ENCODE measurements at regions not wholly inside any gene's neighbourhood (a gene's known extent, or its start where the extent isn't known, plus 50 kb on each side); places are given as distances from the start of the nearest gene placed in this dataset.
A peak's percentile ranks its signal among the peaks of the same experiment; 100 is the strongest.

- DNase-seq (ENCODE audit: low spot score), result no peak
Observed at GRCh38 chr16:49078104-49078503, 203.5 kb downstream of the CBLN1 start.

- no peak for DNase-seq (ENCODE audit: low spot score)
Observed at GRCh38 chr16:49075709-49076108, 205.9 kb downstream of the CBLN1 start.

- no peak for DNase-seq (ENCODE audit: low spot score)
Observed at GRCh38 chr16:49068224-49068623, 213.4 kb downstream of the CBLN1 start.

GRCh38 chr16:49067776-49068175 is 213.9 kb downstream of the CBLN1 start:
- no peak for DNase-seq (ENCODE audit: low spot score)

DNA sequence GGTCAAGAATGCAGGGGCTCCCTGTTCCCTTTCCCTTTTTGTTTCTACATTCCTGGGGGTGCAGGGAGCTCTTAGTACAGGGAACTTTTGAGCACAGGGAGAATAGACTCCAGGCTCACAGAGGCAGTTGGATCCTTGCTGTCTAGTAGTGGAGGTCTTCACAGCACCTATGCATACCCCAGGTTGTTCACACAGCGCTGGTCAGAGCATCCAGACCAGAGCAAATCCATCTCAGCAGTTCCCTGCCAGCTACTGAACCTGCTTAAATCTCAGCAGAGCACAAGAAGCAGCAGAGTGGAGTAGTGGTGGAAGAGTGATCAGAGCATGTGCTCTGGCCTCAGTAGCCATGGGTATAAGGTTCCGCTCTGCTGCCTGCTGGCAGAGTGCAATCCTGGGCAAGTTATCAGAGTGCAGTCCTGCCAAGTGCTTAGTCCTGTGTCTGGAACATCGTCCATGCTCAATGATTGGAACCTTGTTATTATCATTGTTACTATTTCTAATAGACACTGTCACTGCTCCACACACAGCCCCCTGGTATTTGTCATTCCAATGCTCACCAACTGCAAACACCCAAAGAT is 220.4 kb downstream of the CBLN1 start:
- DNase-seq (ENCODE audit: low spot score), result no peak

GRCh38 chr16:49060728-49061127 is 220.9 kb downstream of the CBLN1 start:
- DNase-seq (ENCODE audit: low spot score), result no peak

DNA sequence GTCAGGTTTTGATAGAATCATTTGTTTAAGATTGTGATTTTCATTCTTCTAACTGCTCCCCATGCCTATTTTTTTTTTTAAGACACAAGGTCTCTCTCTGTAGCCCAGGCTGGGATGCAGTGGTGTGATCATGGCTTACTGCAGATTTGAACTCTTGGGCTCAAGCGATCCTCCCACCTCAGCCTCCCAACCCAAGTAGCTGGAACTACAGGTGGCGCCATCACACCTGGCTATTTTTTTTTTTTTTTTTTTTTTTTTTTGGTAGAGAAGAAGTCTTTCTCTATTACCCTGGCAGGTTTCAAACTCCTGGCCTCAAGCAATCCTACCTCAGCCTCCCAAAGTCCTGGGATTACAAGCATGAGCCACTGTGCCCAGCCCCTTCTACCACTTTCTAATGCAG is 223.3 kb downstream of the CBLN1 start:
- DNase-seq (ENCODE audit: low spot score), result no peak

GRCh38 chr16:49057936-49058335 is 223.7 kb downstream of the CBLN1 start:
- DNase-seq (ENCODE audit: low spot score), result no peak

- DNase-seq (ENCODE audit: low spot score), result no peak
Observed at GRCh38 chr16:49057391-49057790, 224.2 kb downstream of the CBLN1 start.

GRCh38 chr16:49056546-49056945 is 225.1 kb downstream of the CBLN1 start:
- DNase-seq (ENCODE audit: low spot score), result no peak

DNA sequence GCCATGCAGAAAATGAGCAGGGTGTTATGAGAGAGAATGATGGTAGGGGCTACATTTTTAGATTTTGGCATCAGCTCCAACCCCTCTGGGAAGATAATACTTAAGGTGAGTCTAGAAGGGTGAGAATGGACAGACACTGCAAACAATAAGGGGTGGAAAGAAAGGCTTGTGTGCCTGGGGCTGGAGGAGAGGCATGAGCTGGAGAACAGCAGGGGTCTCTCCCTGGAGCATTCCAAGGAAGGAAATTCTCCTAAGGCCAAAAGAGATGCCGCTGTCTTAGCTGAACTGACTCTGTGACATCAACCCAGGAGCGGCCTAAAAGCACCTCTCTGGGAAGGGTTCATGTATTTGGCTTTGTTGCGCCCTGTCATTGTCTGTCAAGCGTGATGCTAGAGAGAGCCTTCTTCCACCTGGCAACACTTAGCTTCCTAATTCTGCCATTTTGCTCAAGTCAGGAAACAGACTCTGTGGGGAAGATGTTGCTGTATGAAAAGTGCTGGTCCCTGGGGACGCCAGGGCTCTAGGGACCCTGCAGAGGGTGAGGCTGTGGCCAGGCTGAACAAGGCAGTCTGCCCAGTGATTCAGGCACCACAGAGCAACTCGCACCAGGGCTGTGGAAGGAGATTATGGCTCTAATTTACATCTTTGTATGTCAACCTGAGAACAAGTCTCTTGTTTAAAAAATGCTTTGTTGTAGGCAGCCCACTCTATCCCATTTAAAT is 225.7 kb downstream of the CBLN1 start:
- DNase-seq (ENCODE audit: low spot score), result no peak

DNA sequence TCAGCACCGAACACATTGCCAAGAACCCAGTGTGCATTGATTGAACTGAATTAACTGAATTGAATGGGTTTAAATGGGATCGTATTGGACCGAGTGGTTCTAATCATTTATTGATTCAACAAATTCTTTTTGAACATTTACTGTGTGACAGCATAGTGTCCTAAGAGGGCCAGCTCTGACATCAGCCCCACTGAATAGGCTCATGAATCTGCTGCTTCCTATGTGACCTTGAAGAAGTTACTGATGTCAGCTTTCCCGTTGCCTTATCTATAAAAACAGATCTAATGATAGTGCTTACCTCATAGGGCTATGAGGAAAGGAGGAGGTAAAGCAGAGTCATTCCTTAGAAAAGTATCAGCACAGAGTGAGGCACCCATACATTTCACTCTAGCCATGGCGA is 226.3 kb downstream of the CBLN1 start:
- no peak for DNase-seq (ENCODE audit: low spot score)

- DNase-seq (ENCODE audit: low spot score), result no peak
Observed at GRCh38 chr16:49054606-49055005, 227.0 kb downstream of the CBLN1 start.

GRCh38 chr16:49052846-49053245 is 228.8 kb downstream of the CBLN1 start:
- no peak for DNase-seq (ENCODE audit: low spot score)

DNA sequence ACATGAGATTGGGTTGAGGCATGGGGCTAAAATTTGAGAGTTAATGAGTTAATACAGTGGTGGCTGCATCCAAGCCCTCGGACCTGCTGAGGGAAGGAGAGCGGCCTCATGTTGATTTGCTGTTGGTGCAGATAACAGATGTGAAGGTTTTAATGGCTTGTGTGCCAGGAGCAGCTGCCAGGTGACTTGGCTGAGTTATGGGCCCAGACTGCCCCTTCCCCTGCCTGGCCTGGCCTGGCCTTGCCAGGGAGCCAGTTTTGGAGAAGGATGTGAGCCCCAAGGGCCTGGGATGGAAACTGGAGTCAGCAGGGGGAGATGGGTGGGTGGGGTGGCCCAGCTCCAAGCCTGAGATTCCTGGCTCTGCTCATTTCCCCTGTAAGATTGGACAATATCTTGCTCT is 230.1 kb downstream of the CBLN1 start:
- DNase-seq (ENCODE audit: low spot score), result no peak

GRCh38 chr16:49050607-49051006 is 231.0 kb downstream of the CBLN1 start:
- DNase-seq (ENCODE audit: low spot score), result no peak

DNA sequence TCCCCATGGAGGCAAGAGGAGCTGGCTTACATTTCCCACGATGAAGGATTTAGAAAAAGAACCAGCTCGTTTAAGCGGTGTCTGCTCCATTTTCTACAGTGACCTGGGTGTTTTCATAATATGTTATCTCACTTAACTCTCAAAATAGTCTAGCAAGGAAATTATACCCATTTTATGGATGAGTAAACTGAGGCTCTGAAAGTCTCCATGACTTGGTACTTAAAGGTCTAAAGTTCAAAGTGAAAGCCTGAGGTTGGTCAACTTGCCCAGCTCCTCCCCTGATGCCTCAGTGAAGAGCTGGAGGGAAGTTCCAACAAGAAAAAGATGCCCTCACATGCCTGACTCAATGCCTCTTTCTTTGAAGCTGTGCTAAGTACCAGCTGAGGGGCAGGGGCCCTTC is 232.0 kb downstream of the CBLN1 start:
- no peak for DNase-seq (ENCODE audit: low spot score)

- DNase-seq (ENCODE audit: low spot score), result no peak
Observed at GRCh38 chr16:49049191-49049590, 232.4 kb downstream of the CBLN1 start.

DNA sequence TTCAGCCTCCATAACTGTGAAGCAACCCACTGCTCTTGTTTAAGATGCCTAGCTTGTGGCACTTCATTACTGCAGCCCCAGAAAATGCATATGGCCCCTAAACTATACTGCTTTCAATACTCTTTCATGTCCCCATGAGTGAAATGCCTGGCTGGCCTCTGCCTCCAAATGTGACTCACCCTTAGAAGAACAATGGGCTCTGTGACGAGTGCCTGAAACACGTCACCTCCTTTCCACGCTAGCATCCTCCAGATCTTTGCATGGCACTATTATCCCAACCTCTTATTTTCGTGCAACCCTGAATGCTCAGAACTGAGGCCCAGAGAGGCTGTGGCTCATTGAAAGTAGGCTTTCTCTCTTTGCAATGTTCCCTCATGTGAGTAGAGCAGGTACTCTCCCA is 233.1 kb downstream of the CBLN1 start:
- DNase-seq (ENCODE audit: low spot score), result peak; percentile 46

GRCh38 chr16:49036126-49036525 is 245.5 kb downstream of the CBLN1 start:
- DNase-seq (ENCODE audit: low spot score), result no peak

DNA sequence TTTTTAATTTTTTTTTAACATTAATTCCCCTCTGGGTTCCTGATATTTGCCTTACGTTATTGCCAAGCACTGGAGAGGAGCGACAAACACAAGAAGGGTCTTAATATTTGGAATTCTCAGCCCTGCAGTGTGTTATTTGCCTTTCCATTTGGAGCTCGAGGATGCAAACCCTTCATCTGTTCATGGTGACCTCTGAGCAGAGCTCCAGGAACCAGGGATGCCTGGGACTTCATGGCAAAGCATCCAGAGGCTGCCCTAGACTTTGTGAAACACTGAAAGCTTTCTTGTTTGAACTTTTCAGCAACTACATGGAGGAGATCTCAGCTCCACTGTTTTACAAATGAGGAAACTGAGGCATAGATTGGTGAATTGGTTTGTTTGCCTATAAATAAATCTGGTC is 254.2 kb downstream of the CBLN1 start:
- no peak for DNase-seq (ENCODE audit: low spot score)

- DNase-seq (ENCODE audit: low spot score), result no peak
Observed at GRCh38 chr16:49026566-49027181, 255.0 kb downstream of the CBLN1 start.

GRCh38 chr16:49024896-49025295 is 256.7 kb downstream of the CBLN1 start:
- no peak for DNase-seq (ENCODE audit: low spot score)

GRCh38 chr16:49024016-49024415 is 257.6 kb downstream of the CBLN1 start:
- no peak for DNase-seq (ENCODE audit: low spot score)
